ENCODE measurements at regions not wholly inside any gene's neighbourhood (a gene's known extent, or its start where the extent isn't known, plus 50 kb on each side); places are given as distances from the start of the nearest gene placed in this dataset.

GRCh38 chr11:120009938-120010337 is 128.0 kb downstream of the TRIM29 start (continued):
- TF ChIP-seq, protein P1, sequence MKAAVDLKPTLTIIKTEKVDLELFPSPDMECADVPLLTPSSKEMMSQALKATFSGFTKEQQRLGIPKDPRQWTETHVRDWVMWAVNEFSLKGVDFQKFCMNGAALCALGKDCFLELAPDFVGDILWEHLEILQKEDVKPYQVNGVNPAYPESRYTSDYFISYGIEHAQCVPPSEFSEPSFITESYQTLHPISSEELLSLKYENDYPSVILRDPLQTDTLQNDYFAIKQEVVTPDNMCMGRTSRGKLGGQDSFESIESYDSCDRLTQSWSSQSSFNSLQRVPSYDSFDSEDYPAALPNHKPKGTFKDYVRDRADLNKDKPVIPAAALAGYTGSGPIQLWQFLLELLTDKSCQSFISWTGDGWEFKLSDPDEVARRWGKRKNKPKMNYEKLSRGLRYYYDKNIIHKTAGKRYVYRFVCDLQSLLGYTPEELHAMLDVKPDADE (IDR thresholded peaks at IDR 0.05) = no peak
- TF ChIP-seq EZH2phosphoT487 (IDR thresholded peaks at IDR 0.05; ENCODE audit: unreplicated experiment) (no peak), CREB1 (CRISPR knock-in tag; IDR thresholded peaks at IDR 0.05; ENCODE audit: low read depth) (no peak)

- H3K4me1 ChIP-seq (ENCODE audit: insufficient read depth) = 0 out of 2 replicates have a peak, but pooled peaks cover 2% of the 10 kb centered on the region
- H3K36me3 ChIP-seq (ENCODE audit: insufficient read depth) = no peaks in the 10 kb centered on the region
- no peak overlapping the region for H3K4me3 ChIP-seq
- H3K9me2 ChIP-seq (ENCODE audit: insufficient read depth) = no peaks in the 10 kb centered on the region
- no peak overlapping the region for H3K27ac ChIP-seq (ENCODE audit: low read depth)
- ATAC-seq (no peak), DNase-seq (ENCODE audit: low spot score) (no peak)
- no peaks in the 10 kb centered on the region for H3F3A ChIP-seq (replicated peaks; ENCODE audit: low read depth)
- no peaks in the 10 kb centered on the region for H4K20me1 ChIP-seq (replicated peaks; ENCODE audit: insufficient read depth)
- H3K36me3 Mint-ChIP-seq (ENCODE audit: low read depth) = no peaks in the 10 kb centered on the region
- no peak overlapping the region for H3K27ac Mint-ChIP-seq
- H3K79me2 ChIP-seq (replicated peaks; ENCODE audit: insufficient read depth) = no peaks in the 10 kb centered on the region
- no peak overlapping the region for H2AFZ ChIP-seq
- H3K4me1 Mint-ChIP-seq = peaks cover 9% of the 10 kb centered on the region
- no peak overlapping the region for H3K4me3 Mint-ChIP-seq
- no peak overlapping the region for H3K4me2 ChIP-seq
- no peaks in the 10 kb centered on the region for H3K9me3 Mint-ChIP-seq
- peaks cover 4% of the 10 kb centered on the region for H3K27me3 Mint-ChIP-seq (ENCODE audit: insufficient read depth, low read depth, poor library complexity)
- H3K27me3 ChIP-seq (ENCODE audit: insufficient read depth) = no peaks in the 10 kb centered on the region
- TF ChIP-seq STAT1 (IDR thresholded peaks at IDR 0.05; ENCODE audit: unreplicated experiment) = no peak
- no peak for TF ChIP-seq EZH2 (IDR thresholded peaks at IDR 0.05; ENCODE audit: low read depth, unreplicated experiment)
- no peak for TF ChIP-seq REST (IDR thresholded peaks at IDR 0.05; ENCODE audit: unreplicated experiment)
- TF ChIP-seq ZNF114 (CRISPR knock-in tag; IDR thresholded peaks at IDR 0.05) = no peak
- TF ChIP-seq ZNF331 (CRISPR knock-in tag; IDR thresholded peaks at IDR 0.05; ENCODE audit: low read depth) = no peak
- TF ChIP-seq POLR2AphosphoS5 (IDR thresholded peaks at IDR 0.05; ENCODE audit: low read depth) = no peak
- TF ChIP-seq CREB1 (CRISPR knock-in tag; IDR thresholded peaks at IDR 0.05; ENCODE audit: low read depth) = no peak
- TF ChIP-seq, protein P2, sequence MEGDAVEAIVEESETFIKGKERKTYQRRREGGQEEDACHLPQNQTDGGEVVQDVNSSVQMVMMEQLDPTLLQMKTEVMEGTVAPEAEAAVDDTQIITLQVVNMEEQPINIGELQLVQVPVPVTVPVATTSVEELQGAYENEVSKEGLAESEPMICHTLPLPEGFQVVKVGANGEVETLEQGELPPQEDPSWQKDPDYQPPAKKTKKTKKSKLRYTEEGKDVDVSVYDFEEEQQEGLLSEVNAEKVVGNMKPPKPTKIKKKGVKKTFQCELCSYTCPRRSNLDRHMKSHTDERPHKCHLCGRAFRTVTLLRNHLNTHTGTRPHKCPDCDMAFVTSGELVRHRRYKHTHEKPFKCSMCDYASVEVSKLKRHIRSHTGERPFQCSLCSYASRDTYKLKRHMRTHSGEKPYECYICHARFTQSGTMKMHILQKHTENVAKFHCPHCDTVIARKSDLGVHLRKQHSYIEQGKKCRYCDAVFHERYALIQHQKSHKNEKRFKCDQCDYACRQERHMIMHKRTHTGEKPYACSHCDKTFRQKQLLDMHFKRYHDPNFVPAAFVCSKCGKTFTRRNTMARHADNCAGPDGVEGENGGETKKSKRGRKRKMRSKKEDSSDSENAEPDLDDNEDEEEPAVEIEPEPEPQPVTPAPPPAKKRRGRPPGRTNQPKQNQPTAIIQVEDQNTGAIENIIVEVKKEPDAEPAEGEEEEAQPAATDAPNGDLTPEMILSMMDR (conservative IDR thresholded peaks at IDR 0.05; ENCODE audit: low read depth in 2 of 2) = no peak
- no peak for TF ChIP-seq JUNB (IDR thresholded peaks at IDR 0.05; ENCODE audit: unreplicated experiment)
- TF ChIP-seq NANOG (IDR thresholded peaks at IDR 0.05; ENCODE audit: borderline replicate concordance) = no peak
- TF ChIP-seq, protein P1 (IDR thresholded peaks at IDR 0.05) = no peak
Observed at GRCh38 chr11:120007144-120007543, 130.8 kb downstream of the TRIM29 start.
